ENCODE measurements at regions not wholly inside any gene's neighbourhood (a gene's known extent, or its start where the extent isn't known, plus 50 kb on each side); places are given as distances from the start of the nearest gene placed in this dataset.

DNA sequence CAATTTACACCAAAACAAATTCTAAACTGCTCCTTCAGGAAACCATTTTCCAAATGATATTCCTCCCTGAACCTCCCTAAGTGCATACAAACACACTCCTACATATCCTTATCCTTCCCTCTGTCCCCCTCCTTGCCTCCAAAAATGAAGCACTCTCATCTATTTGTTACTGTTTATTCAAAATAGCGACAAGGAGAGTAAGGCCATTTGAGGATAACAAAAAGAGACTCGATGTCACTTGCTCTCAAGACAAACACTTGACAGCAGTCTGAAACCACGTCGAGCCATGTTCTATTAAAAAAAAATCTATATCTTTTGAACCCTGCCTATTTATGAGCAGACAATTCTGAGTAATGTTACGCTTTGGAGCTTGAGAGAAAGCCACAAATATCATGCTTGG, 547.9 kb downstream of the DTWD2 start:
- CTCF ChIA-PET: no interaction called here
- TF ChIP-seq HDAC2 (IDR thresholded peaks at IDR 0.05) (no peak), JUN (IDR thresholded peaks at IDR 0.05) (no peak), HOXB5 (CRISPR knock-in tag; IDR thresholded peaks at IDR 0.05) (no peak), BHLHE40 (IDR thresholded peaks at IDR 0.05; ENCODE audit: low read depth, low read length) (no peak), E2F6 (IDR thresholded peaks at IDR 0.05; ENCODE audit: borderline replicate concordance, low read depth) (no peak), NR3C1 (IDR thresholded peaks at IDR 0.05) (no peak), CHD4 (IDR thresholded peaks at IDR 0.05; ENCODE audit: borderline replicate concordance) (no peak), HOXB13 (CRISPR knock-in tag; IDR thresholded peaks at IDR 0.05; ENCODE audit: low read depth) (no peak), EHF (CRISPR knock-in tag; IDR thresholded peaks at IDR 0.05) (no peak), FOSB (CRISPR knock-in tag; IDR thresholded peaks at IDR 0.05) (no peak), EP300 (IDR thresholded peaks at IDR 0.05) (no peak), CEBPB (IDR thresholded peaks at IDR 0.05) (no peak), ZC3H11A (IDR thresholded peaks at IDR 0.05) (no peak)
- TF ChIP-seq, protein P1, sequence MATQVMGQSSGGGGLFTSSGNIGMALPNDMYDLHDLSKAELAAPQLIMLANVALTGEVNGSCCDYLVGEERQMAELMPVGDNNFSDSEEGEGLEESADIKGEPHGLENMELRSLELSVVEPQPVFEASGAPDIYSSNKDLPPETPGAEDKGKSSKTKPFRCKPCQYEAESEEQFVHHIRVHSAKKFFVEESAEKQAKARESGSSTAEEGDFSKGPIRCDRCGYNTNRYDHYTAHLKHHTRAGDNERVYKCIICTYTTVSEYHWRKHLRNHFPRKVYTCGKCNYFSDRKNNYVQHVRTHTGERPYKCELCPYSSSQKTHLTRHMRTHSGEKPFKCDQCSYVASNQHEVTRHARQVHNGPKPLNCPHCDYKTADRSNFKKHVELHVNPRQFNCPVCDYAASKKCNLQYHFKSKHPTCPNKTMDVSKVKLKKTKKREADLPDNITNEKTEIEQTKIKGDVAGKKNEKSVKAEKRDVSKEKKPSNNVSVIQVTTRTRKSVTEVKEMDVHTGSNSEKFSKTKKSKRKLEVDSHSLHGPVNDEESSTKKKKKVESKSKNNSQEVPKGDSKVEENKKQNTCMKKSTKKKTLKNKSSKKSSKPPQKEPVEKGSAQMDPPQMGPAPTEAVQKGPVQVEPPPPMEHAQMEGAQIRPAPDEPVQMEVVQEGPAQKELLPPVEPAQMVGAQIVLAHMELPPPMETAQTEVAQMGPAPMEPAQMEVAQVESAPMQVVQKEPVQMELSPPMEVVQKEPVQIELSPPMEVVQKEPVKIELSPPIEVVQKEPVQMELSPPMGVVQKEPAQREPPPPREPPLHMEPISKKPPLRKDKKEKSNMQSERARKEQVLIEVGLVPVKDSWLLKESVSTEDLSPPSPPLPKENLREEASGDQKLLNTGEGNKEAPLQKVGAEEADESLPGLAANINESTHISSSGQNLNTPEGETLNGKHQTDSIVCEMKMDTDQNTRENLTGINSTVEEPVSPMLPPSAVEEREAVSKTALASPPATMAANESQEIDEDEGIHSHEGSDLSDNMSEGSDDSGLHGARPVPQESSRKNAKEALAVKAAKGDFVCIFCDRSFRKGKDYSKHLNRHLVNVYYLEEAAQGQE (IDR thresholded peaks at IDR 0.05): no peak
- TF ChIP-seq, protein P2, sequence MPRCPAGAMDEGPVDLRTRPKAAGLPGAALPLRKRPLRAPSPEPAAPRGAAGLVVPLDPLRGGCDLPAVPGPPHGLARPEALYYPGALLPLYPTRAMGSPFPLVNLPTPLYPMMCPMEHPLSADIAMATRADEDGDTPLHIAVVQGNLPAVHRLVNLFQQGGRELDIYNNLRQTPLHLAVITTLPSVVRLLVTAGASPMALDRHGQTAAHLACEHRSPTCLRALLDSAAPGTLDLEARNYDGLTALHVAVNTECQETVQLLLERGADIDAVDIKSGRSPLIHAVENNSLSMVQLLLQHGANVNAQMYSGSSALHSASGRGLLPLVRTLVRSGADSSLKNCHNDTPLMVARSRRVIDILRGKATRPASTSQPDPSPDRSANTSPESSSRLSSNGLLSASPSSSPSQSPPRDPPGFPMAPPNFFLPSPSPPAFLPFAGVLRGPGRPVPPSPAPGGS (IDR thresholded peaks at IDR 0.05): no peak
- TF ChIP-seq, protein P3, sequence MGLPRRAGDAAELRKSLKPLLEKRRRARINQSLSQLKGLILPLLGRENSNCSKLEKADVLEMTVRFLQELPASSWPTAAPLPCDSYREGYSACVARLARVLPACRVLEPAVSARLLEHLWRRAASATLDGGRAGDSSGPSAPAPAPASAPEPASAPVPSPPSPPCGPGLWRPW (IDR thresholded peaks at IDR 0.05): no peak
- TF ChIP-seq, protein P4, sequence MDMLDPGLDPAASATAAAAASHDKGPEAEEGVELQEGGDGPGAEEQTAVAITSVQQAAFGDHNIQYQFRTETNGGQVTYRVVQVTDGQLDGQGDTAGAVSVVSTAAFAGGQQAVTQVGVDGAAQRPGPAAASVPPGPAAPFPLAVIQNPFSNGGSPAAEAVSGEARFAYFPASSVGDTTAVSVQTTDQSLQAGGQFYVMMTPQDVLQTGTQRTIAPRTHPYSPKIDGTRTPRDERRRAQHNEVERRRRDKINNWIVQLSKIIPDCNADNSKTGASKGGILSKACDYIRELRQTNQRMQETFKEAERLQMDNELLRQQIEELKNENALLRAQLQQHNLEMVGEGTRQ (IDR thresholded peaks at IDR 0.05): no peak
- TF ChIP-seq, protein P5, sequence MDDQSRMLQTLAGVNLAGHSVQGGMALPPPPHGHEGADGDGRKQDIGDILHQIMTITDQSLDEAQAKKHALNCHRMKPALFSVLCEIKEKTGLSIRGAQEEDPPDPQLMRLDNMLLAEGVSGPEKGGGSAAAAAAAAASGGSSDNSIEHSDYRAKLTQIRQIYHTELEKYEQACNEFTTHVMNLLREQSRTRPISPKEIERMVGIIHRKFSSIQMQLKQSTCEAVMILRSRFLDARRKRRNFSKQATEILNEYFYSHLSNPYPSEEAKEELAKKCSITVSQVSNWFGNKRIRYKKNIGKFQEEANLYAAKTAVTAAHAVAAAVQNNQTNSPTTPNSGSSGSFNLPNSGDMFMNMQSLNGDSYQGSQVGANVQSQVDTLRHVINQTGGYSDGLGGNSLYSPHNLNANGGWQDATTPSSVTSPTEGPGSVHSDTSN (IDR thresholded peaks at IDR 0.05): no peak

DNA sequence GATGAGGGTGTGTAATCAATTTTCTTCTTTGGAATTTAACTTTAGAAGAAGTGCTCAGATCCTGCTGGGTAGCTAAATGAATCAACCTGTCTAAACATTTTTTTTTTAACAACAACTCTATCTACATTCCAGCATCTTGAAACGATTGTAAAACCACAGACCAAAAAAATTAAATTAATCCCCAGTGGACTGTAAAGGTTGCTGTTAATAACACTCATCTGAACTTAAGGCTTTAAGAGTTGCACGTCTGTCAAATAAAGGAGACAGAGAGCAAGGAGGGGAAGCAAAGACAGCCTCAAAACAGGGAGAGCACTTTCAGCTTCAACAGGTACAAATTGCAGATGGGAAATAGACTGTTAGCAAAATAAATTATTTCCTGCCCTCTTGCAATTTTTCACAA, 548.5 kb downstream of the DTWD2 start:
- WGBS (ENCODE audit: missing lambda C conversion rate): 0% methylated on average over 2 of the region's 2 CpGs
- TF ChIP-seq CHD2 (IDR thresholded peaks at IDR 0.05; ENCODE audit: low read length, partially characterized antibody) (no peak), BHLHE40 (IDR thresholded peaks at IDR 0.05; ENCODE audit: low read depth, low read length) (no peak), TFCP2L1 (CRISPR knock-in tag; IDR thresholded peaks at IDR 0.05) (no peak), ATOH8 (CRISPR knock-in tag; IDR thresholded peaks at IDR 0.05; ENCODE audit: low read depth) (no peak)
- TF ChIP-seq, protein P6, sequence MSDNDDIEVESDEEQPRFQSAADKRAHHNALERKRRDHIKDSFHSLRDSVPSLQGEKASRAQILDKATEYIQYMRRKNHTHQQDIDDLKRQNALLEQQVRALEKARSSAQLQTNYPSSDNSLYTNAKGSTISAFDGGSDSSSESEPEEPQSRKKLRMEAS (IDR thresholded peaks at IDR 0.05): no peak
- TF ChIP-seq, protein P4 (IDR thresholded peaks at IDR 0.05): no peak
- CTCF ChIA-PET: interaction anchor here (0.7 to 1.3 kb wide), 2 partner anchors 8 to 18 kb away, joined by 3 read pairs; no protein-coding TSS in a partner anchor
- Histone ChIP-seq H3K4me3 (no peak overlapping the region), H3K4me1 (no peaks in the 10 kb centered on the region), H3K9me3 (no peaks in the 10 kb centered on the region), H3K4me2 (no peak overlapping the region), H3K27ac (no peak overlapping the region)
- FAIRE-seq: no peak
- POLR2A ChIA-PET: no interaction called here
- no peak for DNase-seq (ENCODE audit: low read depth in 1 of 2, low spot score in 1 of 2)
- ATAC-seq: no peak

More for the DNA sequence above, 547.9 kb downstream of the DTWD2 start:
- DNase-seq (ENCODE audit: low read depth in 1 of 2, low spot score in 1 of 2): no peak
- WGBS (ENCODE audit: missing lambda C conversion rate): under 1% methylated on average over 5 of the region's 5 CpGs
- Histone ChIP-seq H3K4me1 (no peaks in the 10 kb centered on the region), H3K9me3 (no peaks in the 10 kb centered on the region), H3K4me2 (no peak overlapping the region), H3K27ac (no peak overlapping the region), H3K4me3 (no peak overlapping the region)
- ATAC-seq: no peak
- no peak for FAIRE-seq
- POLR2A ChIA-PET: no interaction called here
